ENCODE measurements at regions not wholly inside any gene's neighbourhood (a gene's known extent, or its start where the extent isn't known, plus 50 kb on each side); places are given as distances from the start of the nearest gene placed in this dataset.

- H3K27ac Mint-ChIP-seq (ENCODE audit: low read depth): no peak overlapping the region
- no peak overlapping the region for H3K4me3 Mint-ChIP-seq
- H3K4me1 Mint-ChIP-seq: no peaks in the 10 kb centered on the region
- peaks cover 46% of the 10 kb centered on the region for H3K27me3 Mint-ChIP-seq
- H3K9me3 Mint-ChIP-seq: peaks cover 5% of the 10 kb centered on the region
- no peaks in the 10 kb centered on the region for H3K36me3 Mint-ChIP-seq (ENCODE audit: insufficient read depth)
- DNase-seq (ENCODE audit: low spot score in 2 of 2): no peak
- no peak for ATAC-seq (replicated peaks; ENCODE audit: extremely low read depth, poor library complexity, severe bottlenecking)
Observed at GRCh38 chr11:60647087-60647486, 52.3 kb upstream of the MS4A8 start.
